Mammary epithelial cell (primary cell): ENCODE measurements at regions not wholly inside any gene's neighbourhood (a gene's known extent, or its start where the extent isn't known, plus 50 kb on each side); places are given as distances from the start of the nearest gene placed in this dataset.

Experiments
- EZH2 ChIP-seq: IDR thresholded peaks from 2 replicates; pipeline ENCODE4 v1.6.1; 2012; ENCODE audit warnings: low read length, inconsistent platforms, borderline replicate concordance
- TF ChIP-seq, protein P1 (sequence below), 2 donors: IDR thresholded peaks in 1 of 2; conservative IDR thresholded peaks in 1 of 2; 2 replicates each; pipeline ENCODE4 v1.5.1; 2011 to 2012; ENCODE audit warnings: inconsistent platforms in 2 of 2, low read length in 2 of 2, mild to moderate bottlenecking in 2 of 2, control low read depth in 1 of 2, low read depth in 1 of 2; ENCODE audit not compliant: insufficient read depth in 1 of 2; ENCODE audit errors: extremely low read depth in 1 of 2

GRCh38 chr3:1728510-1728909, 370.2 kb upstream of the CNTN4 start:
- TF ChIP-seq, protein P1, sequence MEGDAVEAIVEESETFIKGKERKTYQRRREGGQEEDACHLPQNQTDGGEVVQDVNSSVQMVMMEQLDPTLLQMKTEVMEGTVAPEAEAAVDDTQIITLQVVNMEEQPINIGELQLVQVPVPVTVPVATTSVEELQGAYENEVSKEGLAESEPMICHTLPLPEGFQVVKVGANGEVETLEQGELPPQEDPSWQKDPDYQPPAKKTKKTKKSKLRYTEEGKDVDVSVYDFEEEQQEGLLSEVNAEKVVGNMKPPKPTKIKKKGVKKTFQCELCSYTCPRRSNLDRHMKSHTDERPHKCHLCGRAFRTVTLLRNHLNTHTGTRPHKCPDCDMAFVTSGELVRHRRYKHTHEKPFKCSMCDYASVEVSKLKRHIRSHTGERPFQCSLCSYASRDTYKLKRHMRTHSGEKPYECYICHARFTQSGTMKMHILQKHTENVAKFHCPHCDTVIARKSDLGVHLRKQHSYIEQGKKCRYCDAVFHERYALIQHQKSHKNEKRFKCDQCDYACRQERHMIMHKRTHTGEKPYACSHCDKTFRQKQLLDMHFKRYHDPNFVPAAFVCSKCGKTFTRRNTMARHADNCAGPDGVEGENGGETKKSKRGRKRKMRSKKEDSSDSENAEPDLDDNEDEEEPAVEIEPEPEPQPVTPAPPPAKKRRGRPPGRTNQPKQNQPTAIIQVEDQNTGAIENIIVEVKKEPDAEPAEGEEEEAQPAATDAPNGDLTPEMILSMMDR (conservative IDR thresholded peaks at IDR 0.05 in 1 of 2, IDR thresholded peaks at IDR 0.05 in 1 of 2; ENCODE audit: extremely low read depth in 1 of 2, insufficient read depth in 1 of 2, low read depth in 1 of 2, low read length in 2 of 2) = no peak
- TF ChIP-seq EZH2 = no peak
